ENCODE measurements at regions not wholly inside any gene's neighbourhood (a gene's known extent, or its start where the extent isn't known, plus 50 kb on each side); places are given as distances from the start of the nearest gene placed in this dataset.

DNA sequence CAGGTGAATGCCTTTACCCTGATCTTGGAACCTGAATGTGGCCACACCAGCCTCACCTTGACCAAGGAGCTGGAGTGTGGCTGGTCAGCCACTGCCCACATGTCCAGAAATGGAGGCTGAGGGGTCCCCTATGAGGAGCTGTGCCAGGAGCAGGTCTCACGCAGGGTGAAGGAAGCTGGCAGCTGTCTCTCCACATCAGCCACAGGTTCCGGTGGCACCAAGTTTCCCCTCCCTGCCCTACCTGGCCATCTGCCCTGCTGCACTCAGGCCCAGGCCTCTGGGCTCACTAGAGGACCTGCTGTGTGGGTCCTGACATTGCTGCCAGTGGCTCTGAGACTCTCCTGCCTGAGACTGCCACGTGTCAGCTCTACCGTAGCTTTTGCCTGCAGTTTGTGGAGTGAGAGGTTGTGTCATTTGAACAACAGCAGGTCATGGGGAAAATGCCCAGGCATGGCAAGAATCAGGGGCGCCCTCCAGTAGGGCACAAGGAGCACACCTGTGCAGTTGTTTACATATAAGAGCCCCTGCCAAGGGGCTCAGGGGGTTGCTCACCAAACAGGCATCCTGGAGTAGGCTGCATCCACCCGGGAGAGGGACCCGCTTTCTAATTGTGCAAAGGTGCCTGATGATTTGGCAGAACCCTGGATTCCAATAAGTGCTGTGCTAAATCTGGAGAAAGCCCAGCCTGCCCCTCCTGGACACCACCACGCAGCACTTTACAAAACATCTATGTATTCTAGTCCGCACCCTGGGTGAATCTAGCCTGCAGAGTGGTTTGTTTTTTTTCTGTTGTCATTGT, 258.5 kb upstream of the TLE3 start:
- H3K9me3 ChIP-seq, result no peaks in the 10 kb centered on the region
- no peak for DNase-seq
- in situ Hi-C loops (cut with MboI; ENCODE audit: low pct_ligation_motif_present in 1 of 4, low pct_unique_long_range_greater_than_20kb in 1 of 4, low sequenced_read_pairs in 3 of 4), result no loop called here
- intact Hi-C loops (cut with DNase I; ENCODE audit: low total_unique reads), result no loop called here
- H3K4me3 ChIP-seq, result no peak overlapping the region
- TF ChIP-seq EP300 (IDR thresholded peaks at IDR 0.05; ENCODE audit: low read depth) (no peak), POLR2AphosphoS5 (IDR thresholded peaks at IDR 0.05) (no peak), POLR2A (IDR thresholded peaks at IDR 0.05) (no peak), CTCF (IDR thresholded peaks at IDR 0.05) (no peak)
- H3K4me1 ChIP-seq, result no peaks in the 10 kb centered on the region
- H3K27me3 ChIP-seq, result no peaks in the 10 kb centered on the region
- WGBS, 2 donors (ENCODE audit: low coverage in 1 of 2), result 91% methylated on average over 8 of the region's 9 CpGs; no CpG with 5 or more reads in 1 of the 2 donors
- no peaks in the 10 kb centered on the region for H3K36me3 ChIP-seq
- H3K27ac ChIP-seq, result no peak overlapping the region

DNA sequence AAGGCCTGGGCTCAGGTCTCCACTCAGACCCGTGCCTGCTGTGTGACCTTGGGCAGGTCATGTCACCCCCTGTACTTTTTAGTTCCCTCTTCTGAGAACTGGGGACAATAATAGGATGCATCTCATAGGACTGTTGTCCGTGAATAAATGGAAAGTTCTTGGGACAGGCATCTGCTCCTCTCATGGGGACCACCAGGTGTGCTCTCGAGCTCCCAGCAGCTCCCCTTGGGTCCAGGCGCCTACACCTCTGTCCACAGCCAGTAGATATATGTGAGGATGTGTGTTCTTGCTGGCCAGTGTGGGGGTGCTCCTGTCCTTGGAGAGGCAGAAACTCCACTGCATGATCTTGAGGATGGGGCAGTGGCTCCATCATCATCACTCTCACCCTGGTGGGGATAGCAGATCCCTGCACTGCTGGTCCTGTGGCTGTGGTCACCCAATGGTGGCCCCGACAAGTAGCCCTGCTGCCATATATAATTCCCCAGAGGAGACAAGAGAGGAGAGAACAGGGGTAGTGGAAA, 257.6 kb upstream of the TLE3 start:
- Histone ChIP-seq H3K9me3 (no peaks in the 10 kb centered on the region), H3K4me1 (no peaks in the 10 kb centered on the region), H3K4me3 (no peak overlapping the region), H3K27ac (no peak overlapping the region), H3K36me3 (no peaks in the 10 kb centered on the region), H3K27me3 (no peaks in the 10 kb centered on the region)
- intact Hi-C loops (cut with DNase I; ENCODE audit: low total_unique reads) (no loop called here), in situ Hi-C loops (cut with MboI; ENCODE audit: low pct_ligation_motif_present in 1 of 4, low pct_unique_long_range_greater_than_20kb in 1 of 4, low sequenced_read_pairs in 3 of 4) (no loop called here)
- no peak for DNase-seq
- TF ChIP-seq POLR2AphosphoS5 (IDR thresholded peaks at IDR 0.05), result no peak
- no peak for TF ChIP-seq POLR2A (IDR thresholded peaks at IDR 0.05)
- TF ChIP-seq CTCF (IDR thresholded peaks at IDR 0.05), result no peak
- no peak for TF ChIP-seq EP300 (IDR thresholded peaks at IDR 0.05; ENCODE audit: low read depth)
- WGBS, 2 donors (ENCODE audit: low coverage in 1 of 2), result 85% methylated on average over 5 of the region's 5 CpGs; no CpG with 5 or more reads in 1 of the 2 donors

- no peak for TF ChIP-seq CTCF (IDR thresholded peaks at IDR 0.05)
- no peak for TF ChIP-seq POLR2AphosphoS5 (IDR thresholded peaks at IDR 0.05)
- no peak for TF ChIP-seq EP300 (IDR thresholded peaks at IDR 0.05; ENCODE audit: low read depth)
- intact Hi-C loops (cut with DNase I; ENCODE audit: low total_unique reads), result no loop called here
- WGBS, 2 donors (ENCODE audit: low coverage in 1 of 2), result 30 to 87% methylated on average over 2 to 20 of the region's 20 CpGs
- Histone ChIP-seq H3K36me3 (no peaks in the 10 kb centered on the region), H3K4me1 (no peaks in the 10 kb centered on the region), H3K4me3 (no peak overlapping the region), H3K9me3 (no peaks in the 10 kb centered on the region), H3K27ac (no peak overlapping the region), H3K27me3 (no peaks in the 10 kb centered on the region)
- DNase-seq, result no peak
- in situ Hi-C loops (cut with MboI; ENCODE audit: low pct_ligation_motif_present in 1 of 4, low pct_unique_long_range_greater_than_20kb in 1 of 4, low sequenced_read_pairs in 3 of 4), result no loop called here
Observed at GRCh38 chr15:70354346-70354905, 256.7 kb upstream of the TLE3 start.

- DNase-seq, result no peak
- 86 to 92% methylated on average over 1 to 12 of the region's 12 CpGs for WGBS, 2 donors (ENCODE audit: low coverage in 1 of 2)
- H3K4me1 ChIP-seq, result no peaks in the 10 kb centered on the region
- no peak overlapping the region for H3K4me3 ChIP-seq
- TF ChIP-seq POLR2AphosphoS5 (IDR thresholded peaks at IDR 0.05) (no peak), CTCF (IDR thresholded peaks at IDR 0.05) (no peak), POLR2A (IDR thresholded peaks at IDR 0.05) (no peak), EP300 (IDR thresholded peaks at IDR 0.05; ENCODE audit: low read depth) (no peak)
- no peaks in the 10 kb centered on the region for H3K27me3 ChIP-seq
- in situ Hi-C loops (cut with MboI; ENCODE audit: low pct_ligation_motif_present in 1 of 4, low pct_unique_long_range_greater_than_20kb in 1 of 4, low sequenced_read_pairs in 3 of 4), result no loop called here
- no peak overlapping the region for H3K27ac ChIP-seq
- H3K36me3 ChIP-seq, result no peaks in the 10 kb centered on the region
- intact Hi-C loops (cut with DNase I; ENCODE audit: low total_unique reads), result no loop called here
- no peaks in the 10 kb centered on the region for H3K9me3 ChIP-seq
Observed at GRCh38 chr15:70353606-70354345, 256.1 kb upstream of the TLE3 start.

Data from transverse colon (tissue), 4 donors.